NAMALWA (cell line): ENCODE measurements at regions not wholly inside any gene's neighbourhood (a gene's known extent, or its start where the extent isn't known, plus 50 kb on each side); places are given as distances from the start of the nearest gene placed in this dataset.
"Not testable (repeated sequence)": the region's sequence is repeated elsewhere in the genome, so short reads cannot be mapped to it uniquely, and the experiment has no call there.

Experiments used
- DNase-seq: peaks from one replicate; pipeline ENCODE4 v3.0.0-alpha.2; 2015; ENCODE audit warnings: low spot score

DNA sequence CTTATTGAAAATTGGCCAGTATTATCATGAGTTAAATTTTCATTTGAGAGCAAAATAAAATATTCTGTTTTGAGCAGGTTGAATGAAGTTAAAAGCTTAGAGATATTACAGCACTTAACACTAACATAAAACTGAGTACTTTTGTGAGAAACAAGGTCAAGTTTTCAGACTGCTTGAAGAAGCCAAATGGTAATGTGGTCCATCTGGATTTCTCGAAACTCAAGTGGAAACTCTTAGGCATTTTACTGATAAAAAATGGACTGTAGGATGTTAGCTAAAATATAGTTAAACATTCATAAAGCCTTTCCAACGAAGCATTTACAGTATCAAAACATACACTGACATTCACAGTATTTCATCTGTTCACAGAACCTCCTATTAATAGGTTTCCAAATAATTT lies 528.1 kb upstream of the SEMA3D start:
- no peak for DNase-seq

DNA sequence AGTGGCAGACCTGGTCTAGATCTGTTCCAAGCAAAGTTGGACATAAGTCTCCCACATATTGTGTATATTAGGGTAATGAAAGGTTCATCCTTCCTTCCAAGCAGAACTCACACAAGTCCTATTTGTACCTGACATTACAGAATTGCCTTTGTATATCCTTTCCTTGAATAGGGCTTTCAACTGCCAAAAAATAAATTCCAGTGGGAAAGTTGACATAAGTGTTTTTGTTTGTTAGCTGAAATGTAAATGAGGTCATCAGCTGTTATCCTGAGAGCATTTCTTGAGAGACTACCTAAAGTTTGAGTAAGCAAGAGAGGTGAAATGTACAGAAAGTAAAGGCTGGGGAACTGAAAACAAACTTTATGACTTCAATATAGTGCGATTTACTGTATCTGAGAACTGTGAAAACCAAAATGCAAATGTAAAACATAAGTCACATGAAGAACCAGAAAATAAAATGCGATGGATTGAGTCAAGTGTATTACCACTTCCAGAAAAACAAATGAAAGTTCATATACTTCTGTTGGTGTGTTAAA lies 527.3 kb upstream of the SEMA3D start:
- no peak for DNase-seq

DNA sequence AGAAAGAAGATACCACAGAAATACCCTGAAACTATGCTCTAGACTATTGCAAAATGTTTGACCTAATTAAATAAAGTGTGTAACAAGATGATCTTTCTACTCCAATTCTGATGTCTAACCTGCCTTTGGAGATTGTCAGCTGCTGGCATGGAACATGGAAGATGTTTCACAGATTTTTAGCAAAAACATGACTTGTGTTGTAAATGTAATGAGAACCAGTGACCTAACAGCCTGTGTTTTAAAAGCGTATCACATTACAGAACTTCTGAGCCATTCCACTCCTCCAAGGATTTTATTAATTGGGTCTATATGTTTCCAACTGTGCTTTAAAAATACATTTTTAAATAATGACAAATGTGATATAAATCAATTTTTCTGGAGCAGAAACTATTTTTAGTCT lies 526.3 kb upstream of the SEMA3D start:
- no peak for DNase-seq

DNA sequence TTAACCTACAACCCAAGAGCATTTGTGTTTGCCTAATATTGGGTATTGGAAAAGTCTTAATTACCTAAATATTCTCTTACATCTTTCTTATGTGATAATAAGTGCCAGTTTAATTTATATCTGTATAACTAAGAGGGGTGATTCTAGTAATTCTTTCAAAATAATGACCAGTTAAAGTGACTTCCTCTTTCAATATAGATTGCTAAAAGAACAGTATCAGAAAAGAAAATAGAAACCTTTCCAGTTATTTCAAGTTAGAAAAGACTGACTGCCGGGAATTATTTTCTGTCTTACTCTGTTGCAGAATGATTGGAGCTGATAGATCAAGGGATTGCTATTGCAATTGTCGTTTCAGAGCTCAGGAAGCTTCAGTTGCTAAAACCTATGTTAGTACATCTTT lies 525.0 kb upstream of the SEMA3D start:
- no peak for DNase-seq

- no peak for DNase-seq
Measured at GRCh38 chr7:85710960-85711359, 524.1 kb upstream of the SEMA3D start.

DNA sequence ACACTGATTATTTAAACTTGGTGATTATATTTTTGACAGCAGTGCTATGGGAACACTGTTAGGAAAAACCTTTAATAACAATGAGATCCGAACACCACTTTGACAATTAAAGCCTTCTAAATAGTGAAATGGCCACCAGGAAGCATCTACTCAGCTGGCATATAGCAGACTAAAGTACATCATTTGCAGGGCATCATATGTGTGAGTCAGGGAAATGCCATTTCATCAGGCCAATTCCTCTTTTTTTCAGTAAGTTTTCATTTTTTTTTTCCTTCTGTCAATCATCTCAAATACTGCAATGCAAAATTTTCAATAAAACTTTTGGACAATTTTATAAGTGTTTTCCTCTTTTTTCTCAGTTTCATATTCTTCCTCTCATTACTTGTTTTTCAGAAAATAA lies 521.4 kb upstream of the SEMA3D start:
- DNase-seq, result no peak

DNA sequence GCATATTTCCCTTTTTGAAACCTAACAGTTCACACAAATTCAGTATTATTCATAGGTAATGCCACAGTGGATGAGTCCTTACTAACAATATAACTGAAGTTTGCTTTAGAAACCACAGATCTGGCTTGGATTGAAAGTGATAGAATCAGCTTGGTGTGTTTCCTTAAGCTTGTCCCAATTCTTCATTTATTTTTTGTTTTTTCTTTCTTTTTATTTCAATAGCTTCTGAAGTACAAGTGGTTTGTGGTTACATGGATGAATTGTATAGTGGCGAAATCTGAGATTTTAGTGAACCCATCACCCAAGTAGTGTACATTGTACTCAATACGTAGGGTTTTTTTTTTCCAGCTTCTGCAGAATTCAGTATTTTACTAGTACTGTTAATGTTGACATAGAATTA lies 518.2 kb upstream of the SEMA3D start:
- DNase-seq, result no peak

DNA sequence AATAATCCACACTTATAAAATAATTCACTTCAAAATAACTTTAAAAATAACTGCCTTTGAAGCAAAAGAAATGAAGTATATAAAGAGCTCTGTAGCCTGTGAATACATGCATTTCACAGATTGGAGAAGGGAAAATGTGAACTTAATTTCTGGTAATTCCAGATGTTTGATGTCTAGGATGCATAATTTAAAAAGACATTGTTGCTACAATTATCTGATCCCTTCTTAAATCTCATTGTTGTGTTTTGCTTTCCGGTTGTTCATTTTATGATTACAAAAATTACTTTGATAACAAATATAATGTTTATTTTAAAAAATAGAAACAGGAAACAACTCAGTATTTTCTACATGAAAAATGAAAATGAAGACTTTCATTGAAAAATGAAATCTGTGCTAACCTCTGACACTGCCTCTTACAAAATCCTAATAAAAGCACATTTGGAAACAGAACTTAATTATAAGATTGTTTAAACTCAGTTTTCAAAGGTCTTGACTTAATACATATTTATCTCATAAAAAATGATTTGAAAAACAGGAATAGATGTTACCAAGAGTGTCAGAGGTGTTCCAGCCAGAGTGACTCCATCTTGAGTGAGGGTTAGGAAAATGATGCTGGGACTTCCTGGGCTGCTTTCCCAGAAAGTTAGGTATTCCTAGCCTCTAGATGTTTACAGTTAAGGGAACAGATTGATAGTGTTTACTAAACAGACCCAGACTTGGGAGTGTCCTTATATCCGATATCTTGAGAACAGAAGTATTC lies 516.6 kb upstream of the SEMA3D start:
- DNase-seq, result no peak

GRCh38 chr7:85702348-85702747 lies 515.5 kb upstream of the SEMA3D start:
- no peak for DNase-seq

DNA sequence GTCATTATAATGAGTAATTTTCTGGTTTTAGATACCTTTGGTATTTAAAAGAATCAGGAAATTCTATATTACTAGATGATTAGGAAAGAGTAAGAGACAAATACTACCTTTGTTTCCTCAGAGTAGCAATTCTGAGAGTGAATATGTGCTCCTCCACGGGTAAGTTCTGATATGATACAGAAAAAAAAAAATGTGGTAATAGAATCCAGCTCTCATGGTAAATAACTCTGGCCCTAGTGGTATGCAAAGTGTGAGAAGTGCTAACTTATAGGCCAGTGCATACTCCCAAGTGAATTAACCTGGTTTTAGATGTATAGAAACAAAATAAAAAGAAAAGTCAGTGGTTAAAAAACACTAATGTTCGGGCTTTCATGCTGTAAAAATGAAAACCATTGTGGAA lies 512.6 kb upstream of the SEMA3D start:
- no peak for DNase-seq

- no peak for DNase-seq
Measured at GRCh38 chr7:85695533-85695932, 508.7 kb upstream of the SEMA3D start.

DNA sequence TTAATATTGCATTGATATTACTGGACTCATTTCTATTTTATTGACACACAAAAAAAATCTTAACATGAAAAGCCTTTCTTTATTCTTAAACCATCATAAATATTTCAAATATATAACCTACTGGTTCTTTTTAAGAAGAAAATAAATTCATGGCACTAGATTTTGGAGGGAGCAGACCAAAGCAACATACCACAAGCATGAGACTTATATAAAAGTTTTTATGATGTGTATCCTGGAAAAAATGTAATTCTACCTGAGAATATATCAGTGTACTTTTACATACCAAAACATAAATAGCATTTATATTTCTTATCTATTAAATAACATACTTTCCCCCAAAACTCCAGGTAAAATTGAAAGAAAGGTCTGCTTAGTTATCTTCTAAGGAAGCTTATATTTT lies 508.2 kb upstream of the SEMA3D start:
- DNase-seq, result no peak

DNA sequence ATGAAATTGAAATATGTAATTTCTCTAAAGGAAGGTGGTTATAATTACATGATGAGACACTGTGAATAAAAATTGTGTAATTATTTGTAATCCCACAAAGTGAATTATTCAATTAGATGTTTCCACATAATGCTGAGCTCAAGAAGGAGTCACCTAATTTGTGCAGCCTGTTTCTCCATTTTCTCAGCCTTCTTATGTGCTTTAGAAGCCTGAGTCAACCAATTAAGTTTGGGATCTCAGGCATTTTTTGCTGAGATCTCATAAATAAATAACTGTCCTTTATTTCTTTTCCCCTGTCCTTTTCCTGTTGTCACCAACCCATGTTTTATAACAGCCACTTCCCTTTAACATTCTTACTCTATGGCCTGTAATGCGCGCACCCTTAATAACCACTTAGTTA lies 506.5 kb upstream of the SEMA3D start:
- no peak for DNase-seq

GRCh38 chr7:85688712-85689111 lies 501.9 kb upstream of the SEMA3D start:
- DNase-seq, result no peak

DNA sequence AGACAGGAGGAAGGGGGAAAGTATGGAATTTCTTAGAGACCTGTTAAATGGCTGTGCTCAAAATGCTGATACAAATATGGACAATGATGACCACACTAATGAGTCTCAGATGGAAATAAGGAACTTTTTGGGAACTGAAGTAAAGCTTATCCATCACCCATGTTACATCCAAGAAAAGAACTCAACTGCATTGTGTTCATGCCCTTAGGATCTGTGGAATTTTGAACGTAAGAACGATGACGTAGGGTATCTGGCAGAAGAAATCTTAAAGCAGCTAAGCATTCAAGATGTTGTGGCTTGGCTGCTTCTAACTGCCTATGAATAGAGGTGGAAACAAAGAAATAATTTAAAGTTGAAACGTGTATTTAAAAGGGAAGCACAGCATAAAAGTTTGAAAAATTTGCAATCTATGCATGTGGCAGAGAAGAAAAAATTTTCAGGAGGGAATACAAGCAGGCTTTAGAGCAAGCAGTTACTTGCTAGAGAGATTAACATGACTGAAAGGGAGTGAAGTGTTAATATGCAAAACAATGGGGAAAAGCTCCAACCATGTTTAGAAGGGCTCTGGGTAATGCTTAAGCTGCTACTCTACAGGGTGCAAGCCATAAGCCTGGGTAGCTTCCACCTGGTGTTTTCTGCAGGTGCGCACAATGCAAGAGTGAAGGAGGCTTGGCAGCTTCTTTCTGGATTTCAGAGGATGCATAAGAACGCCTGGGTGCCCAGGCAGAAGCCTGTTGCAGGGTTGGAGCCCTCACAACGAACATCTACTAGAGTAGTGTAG lies 499.7 kb upstream of the SEMA3D start:
- no peak for DNase-seq

GRCh38 chr7:85685901-85686300 lies 499.0 kb upstream of the SEMA3D start:
- DNase-seq, result no peak

DNA sequence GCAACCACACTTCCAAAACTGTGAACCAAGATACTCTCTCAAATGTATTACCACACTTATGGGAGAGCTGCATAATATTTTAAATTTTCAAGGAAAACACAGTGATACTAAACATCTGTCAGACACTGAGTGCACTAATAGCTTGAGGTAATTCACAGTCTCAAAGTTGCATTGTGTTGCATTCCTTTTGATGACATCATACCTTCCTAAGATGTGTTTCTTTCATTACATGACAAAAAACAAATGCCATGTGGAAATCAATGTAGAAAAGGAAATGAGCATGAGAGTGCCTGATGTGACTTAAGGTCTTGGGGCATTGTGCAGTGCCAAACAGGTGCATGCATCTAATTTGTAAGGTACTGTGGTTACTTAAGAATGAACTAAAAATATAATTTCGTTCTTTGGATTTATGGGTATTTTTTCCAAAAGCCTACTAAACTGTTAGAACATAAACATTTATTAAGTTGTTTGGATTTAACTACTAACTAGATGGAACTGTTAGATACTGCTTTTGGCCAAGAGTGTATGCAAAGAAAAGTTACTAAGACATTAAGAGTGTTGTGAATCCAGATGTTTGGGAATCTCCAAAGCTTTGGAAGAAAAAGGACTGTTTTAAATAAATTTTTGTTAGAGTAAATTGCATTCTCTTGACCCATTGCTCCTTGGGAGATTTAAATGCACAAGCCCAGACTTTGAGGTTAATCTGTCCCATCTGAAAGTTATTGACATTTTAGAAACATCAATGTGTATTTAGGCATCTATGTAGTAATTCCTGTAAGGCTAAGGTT lies 496.2 kb upstream of the SEMA3D start:
- no peak for DNase-seq

DNA sequence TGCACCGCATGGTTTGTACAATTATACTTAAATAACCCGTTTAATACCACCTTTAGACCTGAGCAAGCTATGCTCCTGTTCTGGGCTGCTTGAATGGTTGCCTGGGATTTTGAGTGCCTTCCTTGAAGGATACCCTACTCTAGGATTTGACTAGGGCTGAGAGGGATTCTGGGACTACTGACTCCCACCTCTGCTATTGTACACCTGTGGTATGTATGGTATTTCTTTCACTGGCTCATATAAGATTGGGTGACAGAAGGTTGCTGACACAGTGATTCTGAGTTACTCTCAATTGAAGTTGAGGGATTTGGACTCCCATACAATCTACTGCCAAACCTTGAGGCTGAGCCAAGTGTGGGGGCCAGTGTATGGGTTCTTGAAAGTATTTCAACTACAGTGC lies 494.4 kb upstream of the SEMA3D start:
- no peak for DNase-seq

DNA sequence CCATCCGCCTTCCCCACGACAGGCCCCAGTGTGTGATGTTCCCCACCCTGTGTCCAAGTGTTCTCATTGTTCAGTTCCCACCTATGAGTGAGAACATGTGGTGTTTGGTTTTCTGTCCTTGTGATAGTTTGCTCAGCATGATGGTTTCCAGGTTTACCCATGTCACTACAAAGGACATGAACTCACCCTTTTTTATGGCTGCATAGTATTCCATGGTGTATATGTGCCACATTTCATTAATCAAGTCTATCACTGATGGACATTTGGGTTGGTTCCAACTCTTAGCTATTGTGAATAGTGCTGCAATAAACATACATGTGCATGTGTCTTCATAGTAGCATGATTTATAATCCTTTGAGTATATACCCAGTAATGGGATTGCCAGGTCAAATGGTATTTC lies 488.2 kb upstream of the SEMA3D start:
- DNase-seq, result not testable (repeated sequence)

DNA sequence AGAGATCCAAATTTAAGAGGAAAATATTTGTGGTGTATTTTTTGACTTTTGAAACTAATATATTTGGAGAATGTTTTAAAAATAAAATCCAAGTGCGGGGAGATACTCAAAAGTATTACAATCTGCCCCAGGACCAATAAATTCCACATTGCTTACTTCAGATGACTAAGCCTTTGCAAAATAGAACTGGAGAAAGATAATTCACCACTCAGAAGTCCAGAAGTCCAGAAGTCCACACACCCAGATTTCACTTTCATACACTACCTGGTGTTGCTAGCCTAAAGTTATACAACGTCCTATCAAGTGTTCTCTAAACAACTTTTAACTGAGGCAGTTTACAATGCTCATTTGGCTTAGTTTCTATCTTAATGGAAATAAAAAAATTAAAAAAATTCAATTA lies 487.0 kb upstream of the SEMA3D start:
- no peak for DNase-seq

DNA sequence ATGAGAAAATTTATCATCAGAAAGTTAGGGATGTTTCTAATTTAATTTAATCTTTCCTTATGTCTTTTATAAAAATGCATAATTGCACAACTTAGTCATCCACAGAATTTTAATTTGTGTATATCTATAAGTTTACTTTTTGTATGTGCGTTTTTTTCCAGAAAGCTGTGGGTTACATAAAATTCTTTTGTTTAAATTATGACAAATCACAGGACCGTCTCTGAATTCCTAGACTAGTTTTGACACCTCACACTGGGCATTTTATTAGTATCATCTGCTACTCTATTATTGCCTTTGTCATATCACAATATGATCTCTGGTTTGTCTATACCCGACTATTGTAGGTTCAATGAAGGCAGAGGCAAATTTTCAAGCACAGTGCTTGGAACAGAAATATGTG lies 482.4 kb upstream of the SEMA3D start:
- no peak for DNase-seq

DNA sequence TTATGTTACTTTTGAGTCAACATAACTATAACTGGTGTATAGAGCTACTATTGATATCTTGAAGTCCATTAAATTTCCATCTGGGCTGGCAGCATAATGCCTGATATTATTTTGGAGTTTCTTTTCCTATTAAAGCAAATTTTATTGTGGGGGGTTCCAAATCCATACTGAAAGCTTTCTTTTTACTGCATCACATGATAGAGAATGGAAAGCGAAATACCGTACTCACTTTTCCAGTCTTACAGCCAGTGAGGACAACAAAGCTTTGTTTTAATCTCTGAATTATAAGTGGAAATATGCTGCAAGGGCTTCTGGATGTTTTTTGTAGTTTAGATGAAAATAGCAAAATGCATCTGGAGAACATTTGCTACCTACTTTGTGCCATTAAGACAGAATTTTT lies 477.5 kb upstream of the SEMA3D start:
- DNase-seq, result no peak

DNA sequence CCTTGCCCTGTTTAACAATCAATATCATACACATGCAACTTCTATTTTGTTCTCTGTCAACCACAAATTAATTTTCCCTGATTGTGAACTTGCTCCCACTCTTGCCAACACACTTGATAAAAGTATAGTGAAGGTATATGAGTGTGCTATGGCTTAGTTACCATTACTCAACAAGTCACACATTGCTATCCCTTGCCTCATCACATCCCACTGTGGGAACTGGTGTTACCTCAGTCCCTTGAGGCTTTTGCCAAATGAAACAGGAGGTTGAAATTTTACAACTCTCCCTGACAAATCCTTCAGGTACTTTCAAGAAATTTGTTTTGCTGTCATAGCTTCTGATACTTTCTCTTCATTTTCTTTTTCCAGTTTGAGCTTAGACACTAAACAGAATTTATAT lies 472.5 kb upstream of the SEMA3D start:
- no peak for DNase-seq
